ENCODE measurements at regions not wholly inside any gene's neighbourhood (a gene's known extent, or its start where the extent isn't known, plus 50 kb on each side); places are given as distances from the start of the nearest gene placed in this dataset.

DNA sequence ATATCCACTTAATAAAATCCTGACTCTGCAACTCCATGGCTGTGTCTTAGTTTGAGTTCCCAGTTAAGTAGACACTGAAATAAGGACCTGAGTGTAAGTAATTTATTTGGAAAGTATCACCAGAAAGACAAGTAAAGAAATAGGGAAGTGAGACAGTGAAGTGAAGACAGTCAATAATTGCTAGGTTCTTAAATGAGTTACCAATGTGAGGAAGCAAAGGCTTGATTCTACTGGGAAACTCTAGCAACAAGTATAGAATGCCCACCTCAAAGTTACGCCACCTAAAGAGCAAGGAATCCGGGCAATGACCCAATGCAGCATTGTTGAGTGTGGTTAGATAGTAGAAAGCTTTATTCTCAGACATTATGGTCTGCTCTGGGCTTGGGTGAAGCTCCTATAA is 383.9 kb downstream of the TLR4 start:
- no peak for FAIRE-seq

DNA sequence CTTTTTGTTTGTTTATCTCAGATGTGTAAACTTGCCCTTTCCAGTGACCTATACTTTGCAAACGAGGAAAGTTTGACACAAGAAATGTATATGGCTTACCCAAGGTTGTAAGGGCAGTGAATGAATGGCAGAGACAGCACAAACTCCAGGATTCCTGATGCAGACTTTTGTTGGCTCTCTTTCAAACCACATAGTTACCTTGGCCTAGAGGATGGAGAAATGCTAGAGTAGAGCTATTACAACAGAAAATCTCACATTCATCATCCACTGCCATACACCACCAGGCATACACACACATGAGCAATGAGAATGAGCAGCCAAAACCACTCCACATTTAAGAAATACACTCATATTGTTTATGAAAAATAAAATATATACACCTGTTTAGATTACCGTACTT is 387.0 kb downstream of the TLR4 start:
- FAIRE-seq = no peak

DNA sequence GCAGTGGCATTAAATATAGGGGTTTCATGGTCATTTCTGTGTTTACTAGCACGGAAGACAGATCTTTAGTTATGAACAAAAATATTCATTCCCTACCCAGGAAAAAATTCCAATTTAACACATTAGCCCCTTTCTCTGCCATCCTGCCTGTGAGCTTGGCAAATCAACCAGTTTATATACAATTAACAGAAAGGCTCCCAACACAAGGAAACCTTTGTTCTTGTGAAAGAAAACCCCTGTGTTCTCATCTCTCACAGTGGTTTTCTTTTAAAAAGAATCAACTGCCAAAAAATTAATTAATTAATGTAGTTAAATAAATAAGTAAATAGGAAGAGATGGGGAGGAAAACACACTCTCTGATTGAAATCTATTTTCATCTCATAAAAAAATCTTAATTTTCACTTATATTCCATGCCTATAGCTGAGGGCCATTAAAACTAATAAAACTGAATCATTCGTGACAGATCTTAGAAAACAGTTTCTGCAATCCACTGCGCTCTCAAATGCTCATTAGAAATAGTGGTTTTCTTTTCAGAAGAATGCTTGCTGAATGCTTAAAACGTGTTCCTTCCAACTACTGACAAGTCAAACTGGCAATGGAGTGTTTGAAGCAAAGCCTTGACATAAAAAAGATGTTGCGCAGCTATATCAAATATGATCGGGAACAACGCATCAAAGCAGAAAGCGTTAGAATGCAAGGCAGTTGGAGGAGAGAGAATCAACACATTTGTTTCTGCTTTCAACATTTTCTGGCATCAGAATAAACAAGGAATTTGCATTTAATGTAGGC is 387.7 kb downstream of the TLR4 start:
- FAIRE-seq = no peak

DNA sequence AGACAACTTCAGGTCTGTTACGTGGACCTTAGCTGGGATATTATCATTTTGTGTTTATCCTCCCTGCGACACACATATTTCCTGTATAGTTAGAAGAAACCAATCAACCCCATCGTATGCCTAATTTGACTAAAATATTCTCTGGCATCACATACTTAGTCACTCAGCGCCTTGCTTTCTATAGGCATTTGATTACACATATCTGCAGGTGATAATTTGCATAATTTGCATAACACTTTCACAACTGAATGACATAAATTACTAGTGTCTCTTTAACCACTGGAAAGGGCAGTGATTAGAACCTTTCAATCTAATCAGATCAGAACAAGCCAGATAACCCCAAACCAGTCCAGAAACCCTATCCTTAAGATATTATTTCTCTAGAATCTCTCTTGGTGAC is 390.2 kb downstream of the TLR4 start:
- no peak for FAIRE-seq

DNA sequence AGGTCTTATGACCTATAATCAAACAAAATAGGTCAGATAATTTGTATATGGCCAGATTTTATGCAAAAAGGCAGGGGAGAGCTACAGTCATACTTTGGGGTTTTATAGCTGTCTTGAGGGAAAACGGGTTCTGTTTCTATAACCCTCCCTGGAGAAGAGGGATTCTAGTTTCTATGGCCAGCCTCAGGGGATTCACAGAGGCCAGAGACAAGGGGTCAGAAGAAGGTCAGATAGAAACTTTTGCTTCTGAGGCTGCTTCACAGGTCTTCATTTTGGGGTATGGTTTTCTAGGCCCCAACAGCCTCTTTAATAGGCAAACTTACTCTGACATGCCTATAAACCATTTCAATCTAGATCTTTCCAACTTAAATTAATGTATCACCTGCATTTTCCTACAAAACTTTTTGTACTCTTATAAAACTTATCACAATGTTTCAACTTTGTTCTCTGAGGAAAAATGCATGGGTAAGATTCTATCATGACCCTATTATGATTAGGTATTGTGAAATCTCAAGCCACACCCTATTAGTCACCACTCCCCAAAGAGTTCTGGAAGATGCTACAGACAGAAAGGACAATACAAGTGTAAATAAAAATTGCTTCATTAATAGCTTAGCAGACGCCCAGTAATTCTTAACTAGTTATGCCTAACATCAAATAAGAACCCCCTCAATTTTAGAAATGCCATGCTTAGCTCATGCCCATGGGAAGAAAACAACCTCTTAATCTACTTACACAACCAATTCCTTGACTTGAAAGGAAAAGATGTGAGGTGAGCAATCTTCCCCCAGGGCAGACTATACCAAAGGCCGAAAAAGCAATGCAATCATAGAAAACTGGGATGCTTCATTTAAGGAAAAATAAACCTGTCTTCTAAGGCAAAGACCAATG is 396.6 kb downstream of the TLR4 start:
- FAIRE-seq = no peak

DNA sequence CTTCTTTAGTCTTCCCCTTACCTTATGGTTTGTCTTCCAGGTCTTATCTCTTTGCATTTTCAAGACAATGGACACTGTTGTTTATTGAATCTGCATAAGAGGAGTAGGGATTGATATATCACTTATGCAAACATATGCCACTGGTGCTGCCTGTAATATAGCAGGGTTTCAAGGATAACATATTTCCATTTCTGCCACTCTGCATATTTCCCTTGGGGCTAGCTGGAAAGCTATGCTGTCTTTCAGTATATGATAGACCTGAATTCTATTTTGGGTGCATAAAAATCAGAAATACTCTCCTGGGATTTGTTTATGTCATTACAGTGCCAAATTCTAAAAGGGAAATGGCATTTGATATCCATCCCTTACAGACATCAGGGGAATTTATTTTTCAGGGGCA is 400.2 kb downstream of the TLR4 start:
- no peak for FAIRE-seq

DNA sequence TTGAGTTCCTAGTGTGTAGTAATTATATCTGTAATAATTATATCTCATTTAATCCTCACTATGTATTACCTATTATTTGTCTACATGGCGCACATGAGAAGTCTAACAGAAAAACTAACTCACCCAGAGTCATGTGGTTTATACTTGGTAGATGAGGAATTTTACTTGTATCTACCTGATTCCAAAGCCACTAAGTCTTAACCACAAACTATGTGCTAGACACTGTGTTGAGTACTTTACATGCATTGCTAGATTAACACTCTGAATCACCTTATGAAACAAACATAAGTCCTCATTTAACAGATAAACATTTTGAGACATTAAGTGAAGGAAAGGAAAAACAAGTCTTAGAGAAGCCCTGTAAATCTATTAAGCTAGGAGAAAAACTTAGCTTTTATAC is 404.8 kb downstream of the TLR4 start:
- FAIRE-seq = no peak

DNA sequence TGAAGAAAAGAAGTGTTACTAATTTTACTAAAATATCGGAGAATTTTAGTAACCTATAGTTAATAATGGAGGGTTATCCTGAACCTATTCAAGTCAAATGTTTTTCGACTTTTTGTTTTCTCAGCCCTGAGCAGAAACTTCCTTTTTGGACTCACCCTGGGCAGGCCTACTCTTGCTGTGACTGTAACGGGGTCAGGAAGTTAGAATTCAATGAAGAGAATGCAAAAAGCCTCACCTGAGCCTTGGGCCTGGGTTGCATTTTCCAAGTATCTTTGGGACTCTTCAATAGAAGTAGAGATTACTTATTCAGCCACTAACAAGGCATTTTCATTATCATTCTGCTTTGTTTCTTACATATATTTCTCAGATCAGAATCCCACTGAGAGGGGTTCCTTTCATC is 405.3 kb downstream of the TLR4 start:
- FAIRE-seq = no peak

DNA sequence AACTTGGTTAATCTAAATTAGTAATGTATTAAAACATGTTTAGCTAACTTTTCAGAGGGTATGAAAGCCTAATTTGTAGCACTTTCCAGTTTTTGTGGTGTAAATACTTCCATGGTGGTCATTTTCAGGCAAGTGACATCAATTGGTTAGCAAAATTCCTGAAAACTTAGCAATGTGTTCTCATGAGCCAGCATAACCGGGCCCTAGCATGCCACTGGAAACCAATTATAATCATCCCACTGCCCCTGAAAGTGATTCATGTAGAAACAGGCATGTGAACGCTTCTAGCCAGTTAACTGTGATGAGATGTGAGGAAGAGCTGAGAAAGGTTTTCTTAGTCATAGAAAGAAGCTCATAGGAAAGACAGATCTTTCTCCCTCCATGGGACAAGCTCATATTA is 417.2 kb downstream of the TLR4 start:
- no peak for FAIRE-seq

DNA sequence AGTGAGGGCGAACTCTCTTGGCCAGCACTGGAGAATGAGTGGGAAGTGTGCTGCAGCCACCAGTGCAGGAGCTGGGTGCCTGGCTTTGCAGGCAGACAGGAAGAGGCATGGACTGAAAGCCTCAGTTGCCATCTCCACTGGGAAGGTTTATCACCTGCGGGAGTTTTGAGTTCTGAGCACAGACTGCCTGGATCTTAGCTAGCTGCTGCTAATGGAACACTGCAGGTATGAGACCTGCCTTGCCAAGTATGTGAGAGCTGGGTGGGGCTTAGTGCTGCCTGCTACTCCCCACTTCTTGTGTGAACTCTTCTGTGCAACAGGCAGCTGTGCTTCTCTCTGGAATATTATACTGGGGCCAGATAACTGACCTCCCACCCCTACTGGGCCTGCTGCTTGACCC is 424.1 kb downstream of the TLR4 start:
- FAIRE-seq = no peak

DNA sequence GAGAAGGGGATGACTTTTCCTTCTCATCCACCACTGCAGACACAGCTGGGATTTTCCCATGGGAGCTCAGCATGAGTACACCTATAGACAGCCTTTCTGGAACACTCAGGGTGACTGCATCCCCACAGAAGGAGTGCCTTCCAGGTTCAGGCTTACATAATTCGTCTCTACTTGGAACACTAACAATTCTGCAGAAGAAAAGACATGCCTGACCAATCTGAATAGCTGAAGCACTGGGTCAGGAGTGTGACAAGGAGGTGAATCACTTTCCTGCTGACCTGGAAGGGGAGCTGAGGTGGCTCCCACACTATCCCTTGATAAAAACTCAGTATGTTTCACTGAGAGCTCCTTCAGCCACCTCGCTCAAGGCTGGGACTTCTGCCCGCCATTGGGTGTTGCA is 425.3 kb downstream of the TLR4 start:
- no peak for FAIRE-seq

DNA sequence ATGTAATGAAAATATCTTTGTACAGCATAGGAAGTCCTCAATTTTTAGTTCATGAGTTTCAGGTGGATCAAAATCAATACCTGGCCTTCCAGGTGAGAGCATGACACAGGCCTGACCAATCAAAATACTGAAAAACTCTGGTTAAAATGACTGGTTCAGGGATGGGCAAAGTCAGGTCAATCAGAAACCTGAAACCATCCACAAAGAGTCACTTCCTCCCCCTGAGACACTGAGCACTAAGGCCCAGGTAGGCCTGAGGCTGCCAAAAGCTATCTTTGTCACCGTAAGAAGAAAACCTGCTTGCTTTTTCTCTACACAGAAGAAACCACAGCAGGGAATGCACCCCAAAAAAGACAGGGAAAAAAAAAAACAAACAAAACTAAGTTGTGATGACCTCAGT is 444.8 kb downstream of the TLR4 start:
- no peak for FAIRE-seq

DNA sequence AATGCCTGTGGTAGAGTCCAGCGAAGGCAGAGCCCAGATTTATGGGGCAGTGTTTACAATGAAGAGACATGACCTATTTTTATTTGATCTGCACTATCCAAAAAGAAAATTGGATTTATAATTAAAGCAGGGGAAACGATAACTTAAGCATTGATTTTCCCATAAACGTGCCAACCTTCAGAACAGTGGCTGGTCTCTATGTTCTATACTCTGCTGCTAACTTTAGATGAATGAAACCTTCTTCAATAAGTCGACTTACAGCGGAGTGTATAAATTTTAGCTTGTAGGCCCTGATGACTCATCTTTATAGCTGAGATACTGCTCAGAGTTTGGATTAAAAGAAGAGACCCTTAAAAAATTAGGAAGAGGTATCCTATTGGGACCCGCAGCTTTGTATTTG is 452.6 kb downstream of the TLR4 start:
- no peak for FAIRE-seq

DNA sequence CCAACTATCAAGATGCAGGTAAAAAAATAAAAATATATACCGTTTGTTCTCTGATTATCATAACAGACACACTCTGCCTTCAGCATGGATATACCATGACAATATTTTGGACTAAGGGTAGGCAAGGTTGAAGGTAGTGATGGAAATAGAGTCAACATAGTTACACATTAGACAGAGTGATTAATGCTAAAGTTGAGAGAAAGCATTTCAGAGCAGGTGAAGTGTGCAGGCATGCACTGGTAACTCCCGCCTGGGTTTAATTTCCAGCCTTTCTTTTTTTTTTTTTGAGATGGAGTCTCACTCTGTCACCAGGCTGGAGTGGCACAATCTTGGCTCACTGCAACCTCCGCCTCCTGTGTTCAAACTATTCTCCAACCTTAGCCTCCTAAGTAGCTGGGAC is 458.5 kb downstream of the TLR4 start:
- no peak for FAIRE-seq

DNA sequence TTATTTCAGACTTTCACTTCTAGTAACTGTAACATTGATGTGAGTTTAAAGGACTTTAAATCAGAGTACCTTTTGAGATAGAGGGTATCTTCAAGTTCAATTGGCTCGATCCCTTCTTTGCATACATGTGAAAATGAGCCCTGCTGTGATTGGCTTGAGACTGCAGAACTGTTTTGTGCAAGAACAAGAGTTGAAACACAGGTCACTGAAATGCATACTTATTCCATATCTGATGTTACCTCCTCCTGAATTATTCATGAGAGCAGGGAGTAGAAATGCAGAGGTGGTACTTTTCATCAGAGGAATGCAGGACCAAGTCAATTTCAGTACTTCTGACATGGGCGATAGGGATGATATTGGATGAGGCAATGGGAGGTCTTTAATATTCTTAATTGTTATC is 459.5 kb downstream of the TLR4 start:
- FAIRE-seq = no peak

DNA sequence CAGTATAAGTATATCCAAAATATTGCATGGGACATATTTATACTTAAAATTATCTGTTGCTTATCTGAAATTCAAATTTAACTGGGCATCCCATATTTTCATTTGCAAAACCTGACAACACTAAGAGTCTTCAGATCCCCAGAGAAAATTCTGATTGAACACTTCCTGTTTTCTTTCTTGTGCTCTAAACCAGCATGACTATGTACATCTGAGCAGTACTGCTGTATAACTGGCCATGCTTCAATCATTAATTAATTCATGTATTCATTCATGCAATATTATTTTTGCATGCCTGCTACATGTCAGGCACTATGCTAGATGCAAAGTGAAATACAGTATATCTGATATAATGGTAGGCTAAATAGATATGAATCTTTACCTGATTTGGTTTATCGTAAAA is 461.2 kb downstream of the TLR4 start:
- FAIRE-seq = no peak

DNA sequence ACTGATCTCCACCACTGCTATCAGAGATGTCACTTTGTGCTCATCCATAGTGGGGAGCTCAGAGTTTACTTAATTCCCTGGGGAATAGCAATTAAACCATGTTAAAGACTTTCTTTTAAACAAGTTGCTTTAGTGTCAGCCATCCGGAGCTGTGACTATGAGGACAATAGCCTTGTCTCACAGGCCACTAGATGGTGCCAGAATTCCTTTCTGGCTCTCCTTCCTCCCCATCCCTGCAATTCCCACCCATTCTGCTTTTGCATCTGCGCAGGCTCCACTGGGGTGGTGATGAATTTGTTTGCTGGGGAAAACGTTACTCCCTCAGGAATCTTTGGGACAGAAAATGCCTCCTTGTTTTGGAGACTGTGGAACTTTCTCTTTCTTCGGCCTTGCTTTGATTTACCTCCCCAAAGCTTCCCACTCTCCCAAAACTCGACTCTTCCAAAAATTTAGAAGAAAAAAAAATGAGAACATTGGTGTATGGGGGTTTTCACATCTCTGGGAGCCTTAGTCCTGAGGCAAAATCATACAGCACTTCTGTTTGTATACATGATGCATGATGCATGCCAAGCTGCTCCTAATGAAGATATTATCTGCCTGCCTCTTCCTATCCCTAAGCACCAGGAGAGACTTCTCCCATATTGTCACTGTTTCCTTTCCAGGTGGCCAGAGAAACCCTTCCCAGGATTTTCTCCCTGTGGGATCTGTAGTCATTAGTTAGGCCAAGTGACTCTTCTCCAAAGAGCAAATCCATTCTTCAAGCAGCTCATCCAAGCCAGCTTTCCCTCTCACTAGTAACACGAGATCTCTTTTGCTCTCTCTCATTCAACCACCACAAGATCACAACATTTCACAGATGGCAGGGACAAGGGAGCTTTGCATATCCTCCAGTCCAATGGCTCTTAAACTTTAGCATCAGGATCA is 466.1 kb downstream of the TLR4 start:
- no peak for FAIRE-seq

DNA sequence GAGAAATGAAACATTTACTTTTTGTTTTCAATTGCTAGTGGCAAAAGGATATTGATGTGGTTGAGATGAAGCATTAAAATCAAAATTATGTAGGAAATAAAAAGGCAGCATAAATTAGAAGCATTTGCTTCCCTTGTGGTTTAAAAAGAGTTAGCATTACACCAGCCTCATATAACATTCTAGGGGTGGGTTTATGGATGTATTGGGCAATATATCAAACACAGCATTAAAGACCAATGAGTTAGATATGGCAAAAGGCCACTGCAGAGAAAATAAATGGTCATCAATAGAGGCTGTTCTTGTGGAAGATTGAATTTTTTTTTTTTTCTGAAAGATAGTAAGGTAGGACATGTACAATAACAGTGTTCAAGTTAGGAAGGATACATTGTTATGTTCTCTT is 473.0 kb downstream of the TLR4 start:
- FAIRE-seq = no peak

DNA sequence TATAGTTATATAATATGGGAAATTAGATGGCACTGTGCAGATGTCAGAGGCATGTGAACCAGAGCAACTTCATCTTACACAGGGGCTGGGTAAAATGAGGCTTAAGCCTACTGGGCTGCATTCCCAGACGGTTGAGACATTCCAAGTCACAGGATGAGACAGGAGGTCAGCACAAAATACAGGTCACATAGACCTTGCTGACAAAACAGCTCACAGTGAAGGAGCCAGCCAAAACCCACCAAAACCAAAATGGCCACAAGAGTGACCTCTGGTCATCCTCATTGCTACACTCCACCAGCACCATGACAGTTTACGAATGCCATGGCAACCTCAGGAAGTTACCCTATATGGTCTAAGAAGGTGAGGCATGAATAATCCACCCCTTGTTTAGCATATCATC is 479.4 kb downstream of the TLR4 start:
- FAIRE-seq = no peak

DNA sequence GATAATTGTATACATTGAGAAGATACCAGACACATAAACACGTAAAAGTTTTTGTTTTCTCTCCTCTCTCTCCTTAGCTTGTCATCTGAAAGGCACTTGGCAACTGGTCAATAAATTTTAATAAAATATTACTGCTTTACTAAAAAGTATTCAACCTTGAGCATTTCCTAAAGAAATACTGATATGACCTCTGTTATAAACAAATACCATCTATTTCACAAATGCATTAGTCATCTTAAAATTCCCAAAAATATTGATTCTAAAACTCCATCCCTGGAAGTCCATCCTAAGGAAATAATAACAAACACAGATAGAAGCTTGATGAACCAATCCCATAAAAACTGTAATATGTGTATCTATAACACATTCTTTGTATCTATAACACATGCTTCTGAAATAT is 483.2 kb downstream of the TLR4 start:
- no peak for FAIRE-seq

DNA sequence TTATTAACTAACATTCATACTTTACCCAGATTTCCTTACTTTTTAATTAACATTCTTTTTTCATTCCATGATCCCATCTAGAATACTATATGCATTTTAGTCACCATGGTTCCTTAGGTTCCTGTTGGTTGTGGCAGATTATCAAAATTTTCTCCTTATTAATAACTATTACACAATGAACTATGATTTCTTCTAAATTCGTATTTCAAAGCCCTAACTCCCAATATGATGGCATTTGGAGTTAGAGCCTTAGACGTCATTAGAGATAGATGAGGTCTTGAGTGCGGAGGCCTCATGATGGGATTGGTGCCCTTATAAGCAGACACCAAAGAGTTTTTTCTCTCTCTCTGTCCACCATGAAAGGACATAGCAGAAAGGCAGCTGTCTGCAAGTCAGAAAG is 485.4 kb downstream of the TLR4 start:
- no peak for FAIRE-seq

DNA sequence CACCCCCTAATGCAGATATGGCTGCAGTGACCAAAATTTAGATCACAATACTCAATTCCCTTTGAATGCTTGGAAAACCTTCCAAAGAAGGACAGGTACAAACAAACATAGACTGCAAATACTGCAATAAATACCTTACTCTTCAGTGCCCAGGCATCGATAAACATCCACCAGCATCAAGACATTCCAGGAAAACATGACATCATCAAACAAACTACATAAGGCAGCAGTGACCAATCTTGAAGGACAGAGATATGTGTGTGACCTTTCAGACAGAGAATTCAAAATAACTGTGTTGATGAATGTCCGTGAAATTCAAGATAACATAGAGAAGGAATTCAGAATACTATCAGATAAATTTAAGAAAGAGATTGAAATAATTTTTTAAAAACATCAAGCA is 488.6 kb downstream of the TLR4 start:
- no peak for FAIRE-seq

DNA sequence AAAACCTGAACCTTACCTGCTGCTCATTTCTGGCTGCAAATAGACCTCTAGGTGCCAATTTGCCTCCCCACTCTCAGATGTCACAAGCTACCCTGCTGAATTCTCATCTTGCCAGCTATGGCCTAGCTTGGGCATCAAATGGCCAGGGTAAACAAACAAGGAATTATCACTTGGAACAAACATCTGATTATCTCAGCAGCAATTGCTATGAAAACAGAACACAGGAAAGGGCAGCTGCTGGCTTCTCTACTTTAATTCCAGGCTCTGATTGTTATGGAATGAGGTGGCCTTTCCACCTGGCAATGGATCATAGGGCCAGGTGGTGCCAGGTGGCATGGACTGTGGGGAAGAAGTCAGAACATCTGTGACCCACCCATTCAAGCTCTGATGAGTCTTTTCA is 505.1 kb downstream of the TLR4 start:
- no peak for FAIRE-seq
